ENCODE measurements at regions not wholly inside any gene's neighbourhood (a gene's known extent, or its start where the extent isn't known, plus 50 kb on each side); places are given as distances from the start of the nearest gene placed in this dataset.

- Histone ChIP-seq H3K9me3 (no peaks in the 10 kb centered on the region), H3K36me3 (no peaks in the 10 kb centered on the region), H3K4me1 (no peaks in the 10 kb centered on the region), H3K4me3 (no peak overlapping the region), H3K27ac (no peak overlapping the region), H3K27me3 (no peaks in the 10 kb centered on the region)
- WGBS, 2 donors, result 44 to 75% methylated on average over 1 of the region's 1 CpG
- intact Hi-C loops (cut with DNase I), result no loop called here
- TF ChIP-seq POLR2A (IDR thresholded peaks at IDR 0.05) (no peak), CTCF (IDR thresholded peaks at IDR 0.05) (no peak)
- no peak for DNase-seq
Observed at GRCh38 chr3:35065891-35066290, 573.4 kb upstream of the ARPP21 start.

DNA sequence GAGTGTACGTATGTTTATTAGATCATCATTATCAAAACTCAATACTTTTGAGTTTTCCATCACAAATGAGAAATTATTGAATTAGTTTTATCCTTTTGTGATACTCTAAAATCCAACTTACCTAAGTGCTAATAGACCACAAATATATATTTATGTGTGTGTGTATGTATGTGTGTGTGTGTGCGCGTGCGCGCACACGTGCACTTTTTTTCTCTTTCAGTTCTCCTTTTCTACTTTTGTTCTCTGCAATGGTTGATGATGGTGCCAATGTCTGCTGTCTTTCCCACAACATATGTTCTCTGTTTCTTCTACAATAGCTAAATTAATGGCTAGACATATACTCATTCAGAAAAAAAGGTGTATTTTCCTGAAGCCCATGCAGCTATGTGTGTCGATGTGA lies 571.6 kb upstream of the ARPP21 start:
- Histone ChIP-seq H3K27me3 (no peaks in the 10 kb centered on the region), H3K27ac (no peak overlapping the region), H3K36me3 (no peaks in the 10 kb centered on the region), H3K4me1 (no peaks in the 10 kb centered on the region), H3K4me3 (no peak overlapping the region), H3K9me3 (no peaks in the 10 kb centered on the region)
- no peak for TF ChIP-seq CTCF (IDR thresholded peaks at IDR 0.05)
- no peak for TF ChIP-seq POLR2A (IDR thresholded peaks at IDR 0.05)
- intact Hi-C loops (cut with DNase I), result no loop called here
- DNase-seq, result no peak
- WGBS, 2 donors, result 84 to 91% methylated on average over 7 of the region's 7 CpGs

DNA sequence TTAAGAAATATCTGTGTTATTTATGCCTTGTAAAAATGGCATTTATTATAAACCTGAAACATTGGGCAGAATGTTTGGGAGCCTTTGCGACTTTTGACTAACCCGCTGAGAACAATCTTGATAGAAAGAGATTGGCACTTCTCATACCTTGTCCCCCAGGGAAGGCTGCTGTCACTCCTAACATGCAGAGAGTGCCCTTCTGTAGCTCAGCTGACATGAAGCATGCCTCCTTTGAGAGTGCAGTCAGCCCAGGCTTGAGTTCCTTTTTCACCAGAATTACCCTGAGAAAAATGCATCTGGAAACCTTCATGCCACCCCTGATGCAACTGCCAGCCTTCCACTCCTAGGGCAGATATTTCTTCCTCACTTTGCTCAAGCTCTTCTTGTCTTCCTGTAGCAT lies 569.2 kb upstream of the ARPP21 start:
- TF ChIP-seq CTCF (IDR thresholded peaks at IDR 0.05) (no peak), POLR2A (IDR thresholded peaks at IDR 0.05) (no peak)
- Histone ChIP-seq H3K27ac (no peak overlapping the region), H3K36me3 (no peaks in the 10 kb centered on the region), H3K27me3 (no peaks in the 10 kb centered on the region), H3K4me1 (no peaks in the 10 kb centered on the region), H3K4me3 (no peak overlapping the region), H3K9me3 (no peaks in the 10 kb centered on the region)
- intact Hi-C loops (cut with DNase I), result no loop called here
- WGBS, 2 donors, result 92% methylated on average over 2 of the region's 2 CpGs
- DNase-seq, result no peak

- Histone ChIP-seq H3K9me3 (no peaks in the 10 kb centered on the region), H3K36me3 (no peaks in the 10 kb centered on the region), H3K27me3 (no peaks in the 10 kb centered on the region), H3K4me1 (no peaks in the 10 kb centered on the region), H3K4me3 (no peak overlapping the region), H3K27ac (no peak overlapping the region)
- TF ChIP-seq POLR2A (IDR thresholded peaks at IDR 0.05) (no peak), CTCF (IDR thresholded peaks at IDR 0.05) (no peak)
- WGBS, 2 donors, result 83 to 89% methylated on average over 1 of the region's 1 CpG
- no peak for DNase-seq
- intact Hi-C loops (cut with DNase I), result no loop called here
Observed at GRCh38 chr3:35071772-35072171, 567.6 kb upstream of the ARPP21 start.

- 83 to 89% methylated on average over 2 of the region's 2 CpGs for WGBS, 2 donors
- Histone ChIP-seq H3K27ac (no peak overlapping the region), H3K9me3 (no peaks in the 10 kb centered on the region)
Observed at GRCh38 chr3:35078780-35079179, 560.5 kb upstream of the ARPP21 start.

More at GRCh38 chr3:35078780-35079179, 560.5 kb upstream of the ARPP21 start:
- Histone ChIP-seq H3K27me3 (no peaks in the 10 kb centered on the region), H3K36me3 (no peaks in the 10 kb centered on the region), H3K4me1 (no peaks in the 10 kb centered on the region), H3K4me3 (no peak overlapping the region)
- no peak for DNase-seq
- intact Hi-C loops (cut with DNase I), result no loop called here
- TF ChIP-seq POLR2A (IDR thresholded peaks at IDR 0.05) (no peak), CTCF (IDR thresholded peaks at IDR 0.05) (no peak)

Measured in esophagus squamous epithelium (tissue), 5 donors.